T1000 (cell line): ENCODE measurements at regions not wholly inside any gene's neighbourhood (a gene's known extent, or its start where the extent isn't known, plus 50 kb on each side); places are given as distances from the start of the nearest gene placed in this dataset.

Experiments
- DNase-seq: peaks from one replicate; lab custom pipeline; 2025; ENCODE audit warnings: mixed read lengths; lab: John Stamatoyannopoulos, UW

DNA sequence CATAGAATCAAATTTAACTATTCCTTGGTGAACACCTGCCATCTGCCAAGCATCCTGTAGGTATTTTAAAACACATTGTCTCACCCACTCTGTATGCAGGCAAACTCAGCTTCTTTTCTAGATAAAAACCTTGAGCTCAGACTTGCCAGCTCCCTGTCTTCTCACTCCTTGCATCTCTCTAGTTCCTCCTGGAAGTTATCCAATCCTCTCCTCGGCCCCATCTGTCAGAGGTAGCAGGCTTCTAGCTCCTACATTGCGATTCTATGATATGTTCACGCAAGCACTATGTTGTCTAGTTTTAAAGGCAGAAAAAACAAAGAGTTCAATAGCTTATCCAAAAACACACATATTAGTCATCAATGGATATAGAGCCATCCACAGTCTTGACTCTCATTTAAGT lies 67.0 kb upstream of the APCDD1 start:
- DNase-seq = no peak

GRCh38 chr18:10388373-10388772 lies 66.1 kb upstream of the APCDD1 start:
- DNase-seq = no peak

DNA sequence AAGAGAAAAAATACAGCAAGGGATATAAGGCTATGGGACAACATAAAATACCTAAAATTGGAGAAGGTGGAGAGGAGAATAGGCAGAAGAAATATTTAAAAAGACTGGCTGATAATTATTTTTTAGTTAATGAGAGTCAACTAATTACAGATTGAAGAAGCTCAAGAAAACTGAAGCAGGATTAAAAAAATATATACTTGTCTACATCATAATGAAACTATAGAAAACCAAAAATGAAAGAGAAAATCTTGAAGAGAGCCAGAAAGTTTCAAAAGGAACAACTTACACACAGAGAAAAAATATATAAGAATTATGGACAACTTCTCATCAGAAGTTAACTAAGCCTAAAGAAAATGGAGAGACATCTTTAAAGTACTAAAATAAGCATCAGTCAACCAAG lies 62.9 kb upstream of the APCDD1 start:
- DNase-seq = no peak

GRCh38 chr18:10397004-10397403 lies 57.4 kb upstream of the APCDD1 start:
- DNase-seq = no peak

GRCh38 chr18:10398571-10398970 lies 55.9 kb upstream of the APCDD1 start:
- DNase-seq = no peak

- DNase-seq = no peak
Measured at GRCh38 chr18:10399465-10399864, 55.0 kb upstream of the APCDD1 start.

- DNase-seq = no peak
Measured at GRCh38 chr18:10400534-10401307, 53.7 kb upstream of the APCDD1 start.

DNA sequence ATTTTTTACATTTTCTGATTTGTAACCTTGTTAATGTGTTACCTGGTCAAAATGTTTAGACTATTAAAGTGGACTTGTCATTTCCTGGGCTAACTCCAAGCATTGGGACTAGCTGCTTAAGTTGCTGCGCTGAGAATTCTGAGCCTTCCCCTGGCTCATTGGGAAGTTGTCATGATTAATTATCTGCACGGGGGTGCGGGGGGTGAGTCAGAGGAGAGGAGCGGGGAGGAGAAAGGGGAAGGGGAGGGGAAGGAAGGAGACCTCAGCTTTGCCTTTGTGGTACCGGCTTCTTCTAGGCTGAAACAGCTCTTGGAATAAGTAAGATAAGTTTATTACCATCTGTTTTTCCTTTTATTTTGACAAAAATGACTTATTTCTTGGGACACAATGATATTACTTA lies 52.9 kb upstream of the APCDD1 start:
- DNase-seq = no peak

DNA sequence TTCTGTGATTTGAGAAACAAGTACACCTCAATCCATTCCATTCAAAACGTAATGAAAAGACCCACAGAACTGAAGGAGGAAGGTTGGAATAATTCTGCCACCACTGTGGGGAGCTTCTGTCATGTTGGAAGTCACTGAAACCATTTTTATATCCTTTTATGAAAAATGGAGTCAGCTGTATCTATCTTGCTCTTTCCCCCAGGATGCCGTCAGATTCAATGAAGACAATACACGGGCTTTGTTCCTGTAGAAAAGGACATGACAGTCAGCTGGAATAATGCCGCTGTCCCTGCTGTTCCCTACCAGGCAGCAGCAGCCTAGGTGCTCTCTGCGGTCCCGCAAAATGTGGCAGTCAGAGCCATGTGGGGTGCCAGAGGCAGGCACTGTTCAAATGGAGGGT lies 52.5 kb upstream of the APCDD1 start:
- no peak for DNase-seq

GRCh38 chr18:10402871-10403559 lies 51.4 kb upstream of the APCDD1 start:
- DNase-seq = no peak

- DNase-seq = no peak
Measured at GRCh38 chr18:10403708-10404107, 50.7 kb upstream of the APCDD1 start.

DNA sequence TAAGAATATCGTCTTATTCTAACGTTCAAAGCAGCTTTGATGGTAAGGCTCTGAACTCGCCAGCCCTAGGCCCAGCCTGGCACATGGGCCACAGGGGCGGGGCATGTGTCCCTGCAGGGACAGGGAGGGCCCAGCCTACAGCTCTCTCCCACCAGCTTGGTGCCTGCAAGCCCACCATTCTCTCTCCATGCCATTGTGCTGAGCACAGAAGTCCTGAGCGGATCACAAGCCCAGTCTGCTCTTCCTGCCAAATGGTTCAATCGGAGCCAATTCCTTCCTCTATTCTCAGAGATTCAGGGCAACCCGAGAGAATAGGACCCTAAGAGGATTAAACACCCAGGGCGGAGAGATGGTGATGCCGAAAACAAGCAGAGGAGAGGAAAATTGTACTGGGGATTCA lies 50.3 kb upstream of the APCDD1 start:
- DNase-seq = no peak
